ENCODE measurements at regions not wholly inside any gene's neighbourhood (a gene's known extent, or its start where the extent isn't known, plus 50 kb on each side); places are given as distances from the start of the nearest gene placed in this dataset.
"Not testable (repeated sequence)": the region's sequence is repeated elsewhere in the genome, so short reads cannot be mapped to it uniquely, and the experiment has no call there.

- no peak for DNase-seq
These were observed 154.4 kb upstream of the CREB1 start for GRCh38 chr2:207375207-207375875.

- DNase-seq = not testable (repeated sequence)
These were observed 151.1 kb upstream of the CREB1 start for GRCh38 chr2:207378620-207379019.

- DNase-seq = no peak
These were observed 144.7 kb upstream of the CREB1 start for GRCh38 chr2:207385076-207385475.

GRCh38 chr2:207385903-207386302 lies 143.9 kb upstream of the CREB1 start:
- DNase-seq = no peak

GRCh38 chr2:207387001-207387571 lies 142.7 kb upstream of the CREB1 start:
- peak; percentile 17 for DNase-seq

GRCh38 chr2:207390302-207391095 lies 139.3 kb upstream of the CREB1 start:
- DNase-seq = no peak

GRCh38 chr2:207394203-207394781 lies 135.5 kb upstream of the CREB1 start:
- DNase-seq = no peak

GRCh38 chr2:207394812-207395534 lies 134.8 kb upstream of the CREB1 start:
- DNase-seq = peak; percentile 94

GRCh38 chr2:207395535-207396251 lies 134.1 kb upstream of the CREB1 start:
- no peak for DNase-seq

GRCh38 chr2:207397917-207398655 lies 131.7 kb upstream of the CREB1 start:
- DNase-seq = no peak

- DNase-seq = no peak
These were observed 130.5 kb upstream of the CREB1 start for GRCh38 chr2:207399301-207399700.

- DNase-seq = no peak
These were observed 128.4 kb upstream of the CREB1 start for GRCh38 chr2:207401338-207401737.

GRCh38 chr2:207403141-207403540 lies 126.6 kb upstream of the CREB1 start:
- DNase-seq = no peak

- DNase-seq = no peak
These were observed 125.8 kb upstream of the CREB1 start for GRCh38 chr2:207403950-207404349.

- no peak for DNase-seq
These were observed 124.6 kb upstream of the CREB1 start for GRCh38 chr2:207405150-207405549.

- DNase-seq = no peak
These were observed 121.5 kb upstream of the CREB1 start for GRCh38 chr2:207408086-207408794.

- DNase-seq = peak; percentile 31
These were observed 120.2 kb upstream of the CREB1 start for GRCh38 chr2:207409517-207409916.

GRCh38 chr2:207412787-207413310 lies 116.9 kb upstream of the CREB1 start:
- DNase-seq = no peak

- no peak for DNase-seq
These were observed 116.3 kb upstream of the CREB1 start for GRCh38 chr2:207413376-207413907.

- DNase-seq = peak; percentile 30
These were observed 113.7 kb upstream of the CREB1 start for GRCh38 chr2:207416111-207416510.
